CD14-positive monocyte (primary cell): ENCODE measurements at regions not wholly inside any gene's neighbourhood (a gene's known extent, or its start where the extent isn't known, plus 50 kb on each side); places are given as distances from the start of the nearest gene placed in this dataset.

Experiments
- DNase-seq, 3 donors: peaks; one replicate each; pipeline ENCODE4 v3.0.0-alpha.2; 2011 to 2022
- H2AFZ ChIP-seq: 2 replicates; pipeline ENCODE4 v1.6.0; 2012; ENCODE audit warnings: mild to moderate bottlenecking, low read depth, low read length, inconsistent platforms; ENCODE audit not compliant: insufficient read depth, poor library complexity, severe bottlenecking
- H3K27ac ChIP-seq, 2 donors: 1 replicate in 1 of 2; 2 replicates in 1 of 2; pipeline ENCODE4 v1.5.1; 2012 to 2013; ENCODE audit warnings: low read length in 2 of 2, control low read depth in 1 of 2, inconsistent platforms in 1 of 2, low read depth in 1 of 2, mild to moderate bottlenecking in 1 of 2
- H3K27me3 ChIP-seq, 2 donors: one replicate each; pipeline versions ENCODE4 v1.6.0 to v1.6.1; 2011 to 2013; ENCODE audit warnings: low read length in 2 of 2; ENCODE audit not compliant: control insufficient read depth in 2 of 2, insufficient read depth in 2 of 2
- H3K36me3 ChIP-seq, 2 donors: replicated peaks in 1 of 2; 1 replicate in 1 of 2; 2 replicates in 1 of 2; pipeline versions ENCODE4 v1.5.1 to v1.6.1; 2012 to 2013; ENCODE audit warnings: low read length in 2 of 2, control low read depth in 1 of 2, inconsistent platforms in 1 of 2, mild to moderate bottlenecking in 1 of 2; ENCODE audit not compliant: insufficient read depth in 2 of 2, control insufficient read depth in 1 of 2
- H3K4me1 ChIP-seq, 2 donors: 1 replicate in 1 of 2; 2 replicates in 1 of 2; pipeline versions ENCODE4 v1.5.1 to v1.6.1; 2012 to 2013; ENCODE audit warnings: low read length in 2 of 2, control low read depth in 1 of 2, inconsistent platforms in 1 of 2, mild to moderate bottlenecking in 1 of 2, moderate library complexity in 1 of 2; ENCODE audit not compliant: insufficient read depth in 2 of 2, control insufficient read depth in 1 of 2
- H3K4me2 ChIP-seq: replicated peaks from 2 replicates; pipeline ENCODE3; 2012; ENCODE audit warnings: low read length, moderate library complexity, mild to moderate bottlenecking; ENCODE audit not compliant: poor library complexity, severe bottlenecking; ENCODE audit errors: extremely low read depth
- H3K4me3 ChIP-seq, 3 experiments: fragments of 200-600 bp in 1 of 3; sonication (generic) in 1 of 3; replicated peaks in 1 of 3; 1 replicate in 2 of 3; 2 replicates in 1 of 3; pipeline ENCODE4 v1.5.1; 2011 to 2013; ENCODE audit warnings: low read length in 3 of 3, mild to moderate bottlenecking in 3 of 3, control low read depth in 2 of 3, low read depth in 2 of 3, inconsistent platforms in 1 of 3, moderate library complexity in 1 of 3
- H3K79me2 ChIP-seq: 2 replicates; pipeline ENCODE4 v1.6.0; 2012; ENCODE audit warnings: mild to moderate bottlenecking, control low read depth, inconsistent platforms, low read length, moderate library complexity; ENCODE audit not compliant: insufficient read depth
- H3K9ac ChIP-seq: 2 replicates; pipeline ENCODE4 v1.6.0; 2017; ENCODE audit warnings: low read length, mild to moderate bottlenecking; ENCODE audit not compliant: insufficient read depth, poor library complexity, severe bottlenecking
- H3K9me3 ChIP-seq, 2 donors: replicated peaks in 1 of 2; 1 replicate in 1 of 2; 2 replicates in 1 of 2; pipeline versions ENCODE4 v1.5.1 to v1.6.1; 2012 to 2013; ENCODE audit warnings: low read length in 2 of 2, control low read depth in 1 of 2; ENCODE audit not compliant: control insufficient read depth in 1 of 2, insufficient read depth in 1 of 2
- H4K20me1 ChIP-seq: 2 replicates; pipeline ENCODE4 v1.6.0; 2012; ENCODE audit warnings: mild to moderate bottlenecking, low read length, control low read depth, moderate library complexity; ENCODE audit not compliant: insufficient read depth
- H3K27ac Mint-ChIP-seq, 7 donors: one replicate each; pipeline ENCODE4 v1.8.0; 2020; ENCODE audit warnings: mild to moderate bottlenecking in 7 of 7, mixed read lengths in 7 of 7, moderate library complexity in 6 of 7, inconsistent platforms in 2 of 7
- H3K27me3 Mint-ChIP-seq, 3 donors: one replicate each; pipeline ENCODE4 v1.8.0; 2021 to 2022; ENCODE audit warnings: low read depth in 3 of 3, mild to moderate bottlenecking in 3 of 3, mixed read lengths in 3 of 3, moderate library complexity in 3 of 3, inconsistent platforms in 1 of 3
- H3K36me3 Mint-ChIP-seq, 2 donors: one replicate each; pipeline ENCODE4 v1.8.0; 2020; ENCODE audit warnings: mixed read lengths in 2 of 2, inconsistent platforms in 1 of 2, mild to moderate bottlenecking in 1 of 2
- H3K4me1 Mint-ChIP-seq: one replicate; pipeline ENCODE4 v1.8.0; 2020; ENCODE audit warnings: mild to moderate bottlenecking, mixed read lengths
- H3K4me3 Mint-ChIP-seq, 2 donors: one replicate each; pipeline ENCODE4 v1.8.0; 2020; ENCODE audit warnings: mild to moderate bottlenecking in 2 of 2, mixed read lengths in 2 of 2, moderate library complexity in 1 of 2
- H3K9me3 Mint-ChIP-seq, 7 donors: one replicate each; pipeline ENCODE4 v1.8.0; 2020 to 2022; ENCODE audit warnings: mixed read lengths in 7 of 7, mild to moderate bottlenecking in 6 of 7, moderate library complexity in 6 of 7, inconsistent platforms in 2 of 7
- WGBS: methylation state at CpG from one replicate; pipeline ENCODE4 v1.1.5; 2013; ENCODE audit warnings: missing lambda C conversion rate; ENCODE audit not compliant: insufficient coverage; 5-methylcytosine and 5-hydroxymethylcytosine counted together
- intact Hi-C, 2 donors: fragments of 100-400 bp; cut with micrococcal nuclease; formaldehyde crosslinking; loops; one replicate each; pipeline versions ENCODE4 v1.15.0 to v1.15.1; 2023
- TF ChIP-seq, protein P1 (sequence below): fragments of 200-600 bp; IDR thresholded peaks from one replicate; pipeline ENCODE4 v1.8.0; 2022; ENCODE audit warnings: antibody characterized with exemption, mild to moderate bottlenecking

DNA sequence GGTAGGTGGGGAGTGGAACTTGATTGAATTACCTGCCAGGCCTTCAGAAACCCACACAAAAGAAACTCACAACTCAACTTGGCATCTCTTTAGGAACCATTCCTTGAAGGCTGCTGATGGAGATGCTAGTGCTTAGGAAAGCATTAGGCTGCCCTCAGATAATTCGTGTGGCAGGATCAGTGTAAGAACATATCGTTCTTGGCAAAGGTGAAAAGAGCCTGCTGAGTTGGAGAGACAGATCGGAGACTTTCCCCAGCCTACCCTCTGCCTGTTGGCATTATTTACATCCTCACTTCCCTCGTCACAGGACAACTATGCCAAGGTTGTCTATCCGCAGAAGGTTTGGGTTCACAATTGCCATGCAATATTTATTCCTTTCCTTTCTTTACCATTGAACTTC is 120.0 kb upstream of the HS3ST3A1 start:
- no peaks in the 10 kb centered on the region for H3K27me3 ChIP-seq
- H3K4me2 ChIP-seq: no peak overlapping the region
- no peaks in the 10 kb centered on the region for H3K79me2 ChIP-seq
- no peak overlapping the region for H3K9ac ChIP-seq
- H2AFZ ChIP-seq: no peak overlapping the region
- H3K36me3 ChIP-seq: no peaks in the 10 kb centered on the region
- no peak overlapping the region for H3K4me3 Mint-ChIP-seq
- no peaks in the 10 kb centered on the region for H3K4me1 Mint-ChIP-seq
- no peak overlapping the region for H3K4me3 ChIP-seq
- no peak overlapping the region for H3K27ac ChIP-seq
- intact Hi-C loops: no loop called here
- H3K4me1 ChIP-seq: no peaks in the 10 kb centered on the region
- no peak overlapping the region for H3K27ac Mint-ChIP-seq
- WGBS: 95% methylated on average over 5 of the region's 5 CpGs
- H3K27me3 Mint-ChIP-seq: peaks cover 0 to 2% (median 2%) of the 10 kb centered on the region in 3 donors
- no peaks in the 10 kb centered on the region for H4K20me1 ChIP-seq
- TF ChIP-seq, protein P1, sequence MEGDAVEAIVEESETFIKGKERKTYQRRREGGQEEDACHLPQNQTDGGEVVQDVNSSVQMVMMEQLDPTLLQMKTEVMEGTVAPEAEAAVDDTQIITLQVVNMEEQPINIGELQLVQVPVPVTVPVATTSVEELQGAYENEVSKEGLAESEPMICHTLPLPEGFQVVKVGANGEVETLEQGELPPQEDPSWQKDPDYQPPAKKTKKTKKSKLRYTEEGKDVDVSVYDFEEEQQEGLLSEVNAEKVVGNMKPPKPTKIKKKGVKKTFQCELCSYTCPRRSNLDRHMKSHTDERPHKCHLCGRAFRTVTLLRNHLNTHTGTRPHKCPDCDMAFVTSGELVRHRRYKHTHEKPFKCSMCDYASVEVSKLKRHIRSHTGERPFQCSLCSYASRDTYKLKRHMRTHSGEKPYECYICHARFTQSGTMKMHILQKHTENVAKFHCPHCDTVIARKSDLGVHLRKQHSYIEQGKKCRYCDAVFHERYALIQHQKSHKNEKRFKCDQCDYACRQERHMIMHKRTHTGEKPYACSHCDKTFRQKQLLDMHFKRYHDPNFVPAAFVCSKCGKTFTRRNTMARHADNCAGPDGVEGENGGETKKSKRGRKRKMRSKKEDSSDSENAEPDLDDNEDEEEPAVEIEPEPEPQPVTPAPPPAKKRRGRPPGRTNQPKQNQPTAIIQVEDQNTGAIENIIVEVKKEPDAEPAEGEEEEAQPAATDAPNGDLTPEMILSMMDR: no peak
- peaks cover 0 to 6% of the 10 kb centered on the region in 2 donors for H3K9me3 ChIP-seq
- DNase-seq: no peak
- no peaks in the 10 kb centered on the region for H3K36me3 Mint-ChIP-seq
- H3K9me3 Mint-ChIP-seq: peaks cover 0 to 16% (median 8%) of the 10 kb centered on the region in 7 donors

- TF ChIP-seq, protein P1: no peak
- no peak overlapping the region for H2AFZ ChIP-seq
- Mint-ChIP-seq H3K4me1 (no peaks in the 10 kb centered on the region), H3K9me3 (peaks cover 2 to 8% (median 7%) of the 10 kb centered on the region in 7 donors), H3K27ac (no peak overlapping the region), H3K36me3 (no peaks in the 10 kb centered on the region), H3K27me3 (peaks cover 0 to 2% (median 2%) of the 10 kb centered on the region in 3 donors), H3K4me3 (no peak overlapping the region)
- no peaks in the 10 kb centered on the region for H4K20me1 ChIP-seq
- no peaks in the 10 kb centered on the region for H3K36me3 ChIP-seq
- 0% methylated on average over 1 of the region's 2 CpGs for WGBS
- H3K4me3 ChIP-seq: no peak overlapping the region
- H3K4me2 ChIP-seq: no peak overlapping the region
- no peaks in the 10 kb centered on the region for H3K4me1 ChIP-seq
- DNase-seq: no peak
- H3K79me2 ChIP-seq: no peaks in the 10 kb centered on the region
- no peak overlapping the region for H3K27ac ChIP-seq
- no peaks in the 10 kb centered on the region for H3K27me3 ChIP-seq
- H3K9ac ChIP-seq: no peak overlapping the region
- H3K9me3 ChIP-seq: peaks cover 0 to 9% of the 10 kb centered on the region in 2 donors
- intact Hi-C loops: no loop called here
These were observed 123.7 kb upstream of the HS3ST3A1 start for GRCh38 chr17:13725288-13725990.
